ENCODE measurements at regions not wholly inside any gene's neighbourhood (a gene's known extent, or its start where the extent isn't known, plus 50 kb on each side); places are given as distances from the start of the nearest gene placed in this dataset.

- no peak for FAIRE-seq
- no peak for DNase-seq (ENCODE audit: low spot score)
Observed at GRCh38 chr5:93320920-93321445, 260.0 kb downstream of the NR2F1-AS1 start.

DNA sequence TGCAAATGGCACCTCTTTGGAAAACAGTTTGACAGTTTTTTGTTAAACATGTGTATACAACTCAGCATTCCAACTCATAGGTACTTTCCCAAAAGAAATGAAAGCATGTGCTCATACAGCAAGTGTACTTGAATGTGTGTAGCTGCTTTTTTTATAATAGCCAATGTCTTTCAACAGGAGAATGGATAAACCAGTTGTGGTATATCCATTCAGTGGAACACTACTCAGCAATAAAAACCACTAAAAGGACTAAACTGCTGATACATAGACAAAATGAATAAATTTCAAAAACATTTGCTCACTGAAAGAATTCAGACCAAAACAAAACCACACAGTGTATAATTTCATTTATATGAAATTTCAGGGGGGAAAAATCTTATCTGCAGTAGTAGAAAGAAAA, 267.3 kb downstream of the NR2F1-AS1 start:
- DNase-seq (ENCODE audit: low spot score) (no peak), FAIRE-seq (no peak)

DNA sequence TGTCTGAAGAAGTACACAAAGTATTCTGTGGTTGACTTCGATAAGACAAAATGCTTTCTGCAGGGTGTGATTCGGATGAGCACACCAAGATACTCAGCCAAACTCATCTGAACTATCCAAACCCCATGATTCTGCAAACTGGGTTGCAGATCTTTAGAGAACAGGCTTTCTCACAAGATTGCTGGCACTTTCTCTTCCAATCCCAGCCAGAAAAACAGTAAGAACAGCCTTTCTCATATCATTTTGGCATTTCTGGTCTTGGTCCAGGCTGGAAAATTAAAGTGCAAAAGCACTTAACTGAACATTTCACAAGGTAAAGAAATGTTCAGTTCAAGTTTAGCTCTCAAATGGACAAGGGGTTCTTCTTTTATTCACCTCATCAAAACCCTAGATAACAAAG, 269.1 kb downstream of the NR2F1-AS1 start:
- DNase-seq (ENCODE audit: low spot score) (no peak), FAIRE-seq (no peak)

DNA sequence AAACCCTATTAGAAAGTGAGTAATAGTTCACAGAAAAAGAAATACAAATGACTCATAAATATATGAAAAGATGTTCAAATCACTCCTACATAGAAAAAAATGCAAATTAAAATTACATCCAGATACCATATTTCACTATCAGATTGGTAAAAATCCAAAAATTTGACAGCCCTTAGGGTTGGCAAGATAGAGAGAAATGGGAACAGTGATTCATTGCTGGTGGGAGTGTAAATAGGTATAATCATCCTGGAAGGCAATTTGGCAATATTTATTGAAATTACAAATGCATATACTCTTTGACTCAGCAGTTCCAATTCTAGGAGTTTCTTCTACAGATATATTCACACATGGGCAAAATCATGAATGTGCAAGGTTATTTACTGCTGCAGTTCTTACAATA, 273.5 kb downstream of the NR2F1-AS1 start:
- FAIRE-seq (no peak), DNase-seq (ENCODE audit: low spot score) (no peak)

DNA sequence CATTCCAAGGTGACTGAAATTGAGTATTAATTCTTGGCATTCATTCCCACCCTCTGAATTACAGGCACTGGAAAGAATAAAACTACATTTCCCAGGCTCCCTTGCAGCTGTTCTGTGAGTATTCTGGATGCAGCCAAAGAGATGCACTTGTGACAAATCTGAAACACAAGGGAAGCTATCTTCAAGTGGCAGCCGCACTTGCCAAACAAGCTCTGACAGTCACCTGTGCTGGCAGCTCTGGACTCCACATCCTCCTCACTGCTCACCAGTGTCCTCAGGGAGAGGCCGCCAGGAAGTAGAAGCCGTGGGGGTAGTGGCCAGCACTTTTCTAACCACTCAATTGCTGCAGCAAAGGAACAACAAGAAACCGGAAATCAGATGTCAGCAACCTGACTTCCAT, 275.0 kb downstream of the NR2F1-AS1 start:
- DNase-seq (ENCODE audit: low spot score): no peak
- FAIRE-seq: no peak

DNA sequence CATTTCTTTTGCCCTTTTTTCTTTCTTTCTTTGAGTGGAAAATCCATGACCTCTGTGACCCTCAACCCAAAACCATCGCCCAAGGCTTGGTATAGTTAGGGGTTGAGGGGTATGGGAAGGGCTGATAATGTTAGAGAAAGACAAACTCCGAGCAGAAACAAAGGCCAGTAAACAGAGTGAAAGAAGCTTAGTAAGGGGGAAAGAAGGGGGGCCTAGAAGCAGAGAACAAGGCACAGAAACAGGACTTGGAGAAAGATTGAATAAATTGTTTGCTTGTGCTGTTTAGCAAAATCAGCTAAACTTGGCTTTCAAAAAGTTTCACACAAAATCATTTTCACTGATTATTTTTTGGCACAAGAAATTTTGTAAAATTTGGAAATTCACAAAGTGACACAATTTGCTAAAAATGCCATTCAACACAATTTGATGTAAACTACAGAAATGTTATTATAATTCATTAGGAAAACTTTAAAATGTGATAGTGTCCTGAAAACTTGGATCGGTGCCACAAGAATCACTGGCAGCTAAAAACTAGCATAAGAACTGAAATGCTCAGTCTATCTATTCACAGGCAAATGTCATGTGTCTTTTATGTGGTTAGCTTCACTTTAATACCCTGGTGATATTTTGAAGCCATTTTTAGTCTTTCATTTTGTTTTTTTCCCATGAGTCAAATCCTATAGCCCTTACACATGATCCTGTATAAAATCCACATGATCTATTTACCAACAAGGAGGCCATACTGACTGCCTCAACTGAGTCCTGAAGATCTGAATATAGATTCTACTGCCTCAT, 276.4 kb downstream of the NR2F1-AS1 start:
- DNase-seq (ENCODE audit: low spot score) (no peak), FAIRE-seq (no peak)

GRCh38 chr5:93303291-93303691, 277.7 kb downstream of the NR2F1-AS1 start:
- no peak for DNase-seq (ENCODE audit: low spot score)
- FAIRE-seq: no peak

GRCh38 chr5:93302711-93303110, 278.3 kb downstream of the NR2F1-AS1 start:
- DNase-seq (ENCODE audit: low spot score): no peak
- no peak for FAIRE-seq

GRCh38 chr5:93300945-93301344, 280.1 kb downstream of the NR2F1-AS1 start:
- no peak for FAIRE-seq
- no peak for DNase-seq (ENCODE audit: low spot score)

DNA sequence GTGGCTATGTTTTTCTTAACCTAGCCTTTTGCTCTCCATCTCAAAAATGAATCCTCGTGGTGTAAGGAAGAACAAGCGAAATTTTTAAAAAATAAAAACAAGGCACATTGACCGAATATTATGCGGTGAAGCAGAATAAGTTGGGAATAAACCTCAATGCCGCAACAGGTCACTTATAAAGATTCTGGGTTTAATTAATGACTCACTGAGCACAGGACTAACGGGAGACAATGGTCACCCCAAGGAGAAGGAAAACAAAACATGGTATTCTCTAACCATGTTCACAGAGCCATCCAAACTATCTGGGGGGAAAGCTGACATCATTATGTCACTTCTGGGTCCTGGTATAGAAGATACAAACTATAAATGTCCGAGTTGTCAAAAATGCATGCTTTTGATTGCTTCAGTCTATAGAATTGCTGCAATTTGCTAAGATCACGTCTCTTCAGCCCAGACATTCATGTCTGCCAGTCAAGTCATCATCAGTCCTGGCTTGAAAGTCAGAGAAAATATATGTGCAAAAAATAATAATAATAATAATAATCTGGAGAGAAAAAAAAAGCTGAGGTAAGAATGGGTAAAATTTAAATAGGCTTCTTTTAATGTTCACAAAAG, 280.6 kb downstream of the NR2F1-AS1 start:
- no peak for FAIRE-seq
- no peak for DNase-seq (ENCODE audit: low spot score)

GRCh38 chr5:93299681-93300308, 281.2 kb downstream of the NR2F1-AS1 start:
- DNase-seq (ENCODE audit: low spot score) (peak; percentile 11), FAIRE-seq (peak; percentile 74)

- no peak for FAIRE-seq
- no peak for DNase-seq (ENCODE audit: low spot score)
Observed at GRCh38 chr5:93297116-93297515, 283.9 kb downstream of the NR2F1-AS1 start.

- FAIRE-seq: no peak
- no peak for DNase-seq (ENCODE audit: low spot score)
Observed at GRCh38 chr5:93296338-93296737, 284.7 kb downstream of the NR2F1-AS1 start.

DNA sequence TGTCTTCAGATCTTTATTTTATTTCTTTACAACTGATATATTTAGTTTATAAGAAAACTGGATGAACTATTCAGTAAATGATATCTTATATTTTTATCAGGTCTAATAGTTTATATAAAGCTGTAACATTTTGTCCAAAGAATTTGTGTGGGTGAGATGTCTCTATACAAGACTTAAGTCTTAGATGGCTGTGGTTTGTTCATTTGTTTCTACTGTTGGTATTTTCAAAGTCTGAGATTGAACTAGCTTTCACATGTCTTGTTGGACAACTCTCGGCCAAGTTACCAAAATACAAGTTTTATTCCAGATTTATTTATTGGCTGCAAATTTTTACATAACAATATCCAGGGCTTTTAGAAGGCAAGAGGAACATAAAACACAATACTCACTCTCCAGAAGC, 286.0 kb downstream of the NR2F1-AS1 start:
- no peak for DNase-seq (ENCODE audit: low spot score)
- FAIRE-seq: no peak

GRCh38 chr5:93294199-93294598, 286.8 kb downstream of the NR2F1-AS1 start:
- DNase-seq (ENCODE audit: low spot score) (no peak), FAIRE-seq (no peak)

DNA sequence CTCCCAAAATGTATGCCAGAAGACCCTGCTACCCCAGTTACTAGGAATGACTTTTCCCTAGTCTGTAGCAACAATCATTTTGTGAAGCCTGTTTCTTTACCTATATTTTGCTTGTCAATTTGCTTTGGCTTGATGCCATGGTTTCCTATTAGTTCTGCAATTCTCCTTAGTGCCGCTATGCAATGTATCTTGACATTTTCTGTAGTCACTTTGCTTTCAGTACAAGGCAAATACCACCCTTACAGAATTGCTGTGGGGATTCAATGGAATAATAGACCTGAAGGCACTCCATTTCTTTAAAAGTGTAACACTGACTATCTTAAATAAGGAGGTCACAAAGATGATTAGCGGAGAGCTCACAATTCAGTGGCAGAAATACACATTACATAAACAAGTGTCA, 291.1 kb downstream of the NR2F1-AS1 start:
- no peak for FAIRE-seq
- DNase-seq (ENCODE audit: low spot score): no peak

DNA sequence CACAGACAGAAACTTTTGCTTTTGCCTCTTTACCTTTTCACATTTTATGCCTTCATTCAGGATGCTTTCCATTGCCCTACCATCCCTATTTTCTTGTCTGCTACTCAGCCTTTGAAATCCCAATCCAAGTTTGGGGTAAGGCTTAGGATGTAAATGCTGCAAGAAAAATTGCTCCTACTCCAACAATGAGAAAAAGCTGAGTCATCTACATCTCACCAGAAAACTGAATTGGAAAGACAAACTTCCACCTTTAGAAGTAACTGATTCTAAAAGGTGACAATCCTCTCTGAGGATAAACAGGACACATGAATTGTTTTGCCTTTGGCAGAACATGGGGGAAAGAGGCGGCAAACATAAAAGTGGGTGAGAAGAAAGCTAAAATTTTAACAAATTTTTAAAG, 295.6 kb downstream of the NR2F1-AS1 start:
- DNase-seq (ENCODE audit: low spot score): no peak
- no peak for FAIRE-seq

DNA sequence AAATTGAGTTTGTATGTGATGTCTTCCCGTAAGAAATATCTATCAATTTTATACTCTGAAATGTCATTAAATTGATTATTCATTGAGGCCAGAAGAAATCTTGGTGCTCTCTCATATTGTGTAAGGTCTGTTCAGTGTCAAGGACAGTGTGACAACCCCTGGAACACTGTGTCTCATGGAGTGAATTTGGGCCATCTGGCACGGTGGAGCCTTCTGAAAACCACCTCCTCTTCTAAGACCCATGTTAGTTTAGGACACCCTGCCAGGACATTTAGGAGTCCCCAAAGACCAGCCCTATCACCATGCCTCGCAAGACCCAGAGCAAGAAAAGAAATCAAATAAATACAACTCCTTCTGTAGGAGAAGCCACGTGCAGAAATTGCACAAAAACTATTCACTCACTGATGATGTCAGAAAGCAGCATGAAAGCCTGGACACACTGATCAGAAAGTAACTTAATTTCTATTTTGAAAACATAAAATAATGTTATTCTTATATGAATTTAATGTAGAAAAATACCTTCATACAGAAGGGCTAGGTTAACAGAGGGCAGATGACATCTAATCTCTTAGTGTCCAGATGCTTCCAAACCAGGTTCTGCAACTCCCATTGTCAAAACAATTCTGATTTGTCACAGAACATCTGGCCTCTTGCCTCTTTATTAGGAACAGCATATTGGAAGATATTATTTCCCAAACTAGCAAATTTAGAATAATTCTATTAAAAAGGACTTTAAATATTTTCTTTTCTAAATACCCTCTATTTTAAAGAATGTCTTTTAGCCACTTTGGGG, 298.8 kb downstream of the NR2F1-AS1 start:
- DNase-seq (ENCODE audit: low spot score) (no peak), FAIRE-seq (no peak)

DNA sequence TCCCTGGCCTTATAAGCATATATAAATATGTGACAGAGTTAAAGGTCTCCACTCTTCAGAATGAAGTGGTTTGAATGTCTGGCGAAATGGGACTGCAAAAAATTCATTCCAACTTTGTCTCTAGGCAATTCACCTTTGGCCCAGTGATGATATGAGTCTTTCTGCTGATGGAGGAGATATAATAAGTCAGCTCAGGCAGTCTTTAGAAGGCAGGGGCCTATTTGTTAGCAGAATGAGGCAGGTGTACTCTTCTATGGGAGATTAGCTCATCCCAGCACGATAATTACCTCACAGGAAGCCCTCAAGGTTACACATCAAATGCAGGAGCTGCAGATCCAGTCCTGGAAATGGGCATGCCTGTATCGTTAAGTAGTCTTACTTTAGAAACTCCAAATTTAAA, 300.5 kb downstream of the NR2F1-AS1 start:
- DNase-seq (ENCODE audit: low spot score): no peak
- no peak for FAIRE-seq

DNA sequence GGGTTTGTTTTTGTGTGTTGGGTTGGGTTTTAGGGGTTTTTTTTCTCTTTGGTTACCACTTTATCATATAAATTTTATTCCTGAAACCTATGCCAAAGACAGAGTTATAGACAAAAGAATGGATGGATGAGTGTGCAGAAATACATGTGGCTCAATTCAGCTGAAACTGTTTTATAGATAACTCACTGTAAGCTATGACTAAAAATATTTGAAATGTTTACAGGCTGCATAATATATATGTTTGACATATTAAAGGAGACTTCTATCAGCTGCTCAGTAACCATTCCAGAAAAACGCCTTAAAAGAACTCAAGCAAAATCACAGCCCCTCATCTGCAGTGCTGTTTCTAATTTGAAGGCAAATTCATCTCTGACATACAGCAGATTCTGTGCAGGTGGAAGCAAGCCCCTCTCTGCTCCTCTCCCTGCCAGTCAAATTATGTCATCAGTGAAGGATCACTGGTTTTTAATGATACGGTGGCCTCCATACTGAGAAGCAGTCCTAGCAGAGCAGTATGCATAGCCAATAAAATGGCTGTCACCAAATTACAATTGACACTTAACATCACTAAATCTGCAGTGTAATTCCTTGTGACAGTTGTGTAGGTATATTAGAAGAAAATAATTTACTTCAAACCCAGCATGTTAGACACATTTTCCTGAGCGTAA, 301.6 kb downstream of the NR2F1-AS1 start:
- DNase-seq (ENCODE audit: low spot score) (no peak), FAIRE-seq (no peak)

DNA sequence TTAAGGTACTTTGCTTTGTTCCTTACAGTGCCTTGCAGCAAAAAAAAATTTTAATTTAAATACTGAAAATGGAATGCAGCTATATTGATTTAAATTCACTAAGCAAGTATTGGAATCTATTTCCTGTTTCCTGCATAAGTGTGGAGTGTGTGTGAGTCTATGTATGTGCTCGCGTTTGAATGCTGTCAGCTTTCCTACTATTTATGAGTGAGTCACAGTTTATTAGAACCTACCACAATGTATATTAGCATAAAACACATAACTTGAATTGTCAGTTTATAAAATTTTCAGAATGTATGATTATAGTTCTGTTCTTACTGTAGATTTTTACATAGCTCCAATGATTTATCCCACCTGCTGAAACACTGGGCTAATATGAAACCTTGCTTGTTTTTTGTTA, 302.1 kb downstream of the NR2F1-AS1 start:
- FAIRE-seq (no peak), DNase-seq (ENCODE audit: low spot score) (no peak)

Data from RCC 7860 (cell line).